ENCODE measurements at regions not wholly inside any gene's neighbourhood (a gene's known extent, or its start where the extent isn't known, plus 50 kb on each side); places are given as distances from the start of the nearest gene placed in this dataset.
"Not testable (repeated sequence)": the region's sequence is repeated elsewhere in the genome, so short reads cannot be mapped to it uniquely, and the experiment has no call there.

- no peak for DNase-seq
Measured at GRCh38 chr10:111634191-111634590, 549.4 kb downstream of the GPAM start.

- no peak for DNase-seq
Measured at GRCh38 chr10:111646021-111646420, 537.5 kb downstream of the GPAM start.

GRCh38 chr10:111648046-111648445 lies 535.5 kb downstream of the GPAM start:
- DNase-seq = no peak

- DNase-seq = not testable (repeated sequence)
Measured at GRCh38 chr10:111649080-111649479, 534.5 kb downstream of the GPAM start.

- no peak for DNase-seq
Measured at GRCh38 chr10:111650088-111650487, 533.5 kb downstream of the GPAM start.

- DNase-seq = no peak
Measured at GRCh38 chr10:111656066-111656465, 527.5 kb downstream of the GPAM start.

- no peak for DNase-seq
Measured at GRCh38 chr10:111677759-111678158, 505.8 kb downstream of the GPAM start.

- no peak for DNase-seq
Measured at GRCh38 chr10:111686796-111687195, 496.8 kb downstream of the GPAM start.

GRCh38 chr10:111698711-111699110 lies 484.9 kb downstream of the GPAM start:
- no peak for DNase-seq

GRCh38 chr10:111703986-111704385 lies 479.6 kb downstream of the GPAM start:
- no peak for DNase-seq

- DNase-seq = no peak
Measured at GRCh38 chr10:111705021-111705420, 478.5 kb downstream of the GPAM start.

GRCh38 chr10:111706331-111706730 lies 477.2 kb downstream of the GPAM start:
- DNase-seq = no peak

- no peak for DNase-seq
Measured at GRCh38 chr10:111707076-111707475, 476.5 kb downstream of the GPAM start.

- no peak for DNase-seq
Measured at GRCh38 chr10:111709603-111710002, 474.0 kb downstream of the GPAM start.

- DNase-seq = no peak
Measured at GRCh38 chr10:111716032-111716431, 467.5 kb downstream of the GPAM start.

- no peak for DNase-seq
Measured at GRCh38 chr10:111724121-111724520, 459.4 kb downstream of the GPAM start.

- DNase-seq = no peak
Measured at GRCh38 chr10:111725050-111725449, 458.5 kb downstream of the GPAM start.

GRCh38 chr10:111732166-111732785 lies 451.3 kb downstream of the GPAM start:
- no peak for DNase-seq

GRCh38 chr10:111739125-111739873 lies 444.3 kb downstream of the GPAM start:
- no peak for DNase-seq

- no peak for DNase-seq
Measured at GRCh38 chr10:111739874-111740139, 443.8 kb downstream of the GPAM start.

- DNase-seq = no peak
Measured at GRCh38 chr10:111745982-111746381, 437.6 kb downstream of the GPAM start.

GRCh38 chr10:111747751-111748150 lies 435.8 kb downstream of the GPAM start:
- DNase-seq = no peak

GRCh38 chr10:111748184-111748583 lies 435.4 kb downstream of the GPAM start:
- DNase-seq = no peak

- no peak for DNase-seq
Measured at GRCh38 chr10:111750165-111750849, 433.3 kb downstream of the GPAM start.
